Pancreas (tissue), 10 donors: ENCODE measurements at regions not wholly inside any gene's neighbourhood (a gene's known extent, or its start where the extent isn't known, plus 50 kb on each side); places are given as distances from the start of the nearest gene placed in this dataset.

Experiments used
- ATAC-seq, 4 donors: fragments of 200-7000 bp; cut with Tn5 transposase; one replicate each; pipeline versions ENCODE4 v1.8.0 to v1.9.1; 2020; ENCODE audit warnings: mild to moderate bottlenecking in 4 of 4, moderate library complexity in 4 of 4
- DNase-seq, 6 donors: peaks; one replicate each; pipeline ENCODE4 v3.0.0-alpha.2; 2020
- FAIRE-seq: peaks from 2 replicates; lab custom pipeline; 2012; peaks lifted over from hg19 to GRCh38; lab: Jason Lieb, UNC
- H3K27ac ChIP-seq, 4 donors: fragments of 200-600 bp; sonication (generic); 1 replicate in 3 of 4; 2 replicates in 1 of 4; pipeline versions ENCODE4 v1.5.0 to v1.8.0; 2020
- H3K27me3 ChIP-seq, 4 donors: fragments of 200-600 bp; one replicate each; pipeline ENCODE4 v1.8.0; 2021
- H3K36me3 ChIP-seq, 3 donors: fragments of 200-600 bp; sonication (generic) in 1 of 3; one replicate each; pipeline versions ENCODE4 v1.5.0 to v1.8.0; 2020 to 2021
- H3K4me1 ChIP-seq, 3 donors: fragments of 200-600 bp; one replicate each; pipeline ENCODE4 v1.8.0; 2021
- H3K4me3 ChIP-seq, 4 donors: fragments of 200-600 bp; sonication (generic) in 2 of 4; one replicate each; pipeline versions ENCODE4 v1.5.0 to v1.8.0; 2020 to 2021
- H3K9me3 ChIP-seq, 4 donors: fragments of 200-600 bp; one replicate each; pipeline ENCODE4 v1.8.0; 2021
- WGBS, 2 donors: extraction: QIAGEN DNeasy Blood & Tissue Kit; methylation state at CpG; one replicate each; pipeline ENCODE4 v1.1.7; 2013; 5-methylcytosine and 5-hydroxymethylcytosine counted together
- intact Hi-C, 3 donors: fragments of 100-400 bp; cut with DNase I; formaldehyde crosslinking; loops; one replicate each; pipeline versions ENCODE4 v1.11.1 to v1.14.2; 2022
- TF ChIP-seq, protein P1 (sequence below), 4 donors: fragments of 200-600 bp; sonication (generic) in 3 of 4; IDR thresholded peaks; one replicate each; pipeline versions ENCODE4 v1.5.0 to v1.8.0; 2021; ENCODE audit warnings: antibody characterized with exemption in 4 of 4
- donor health status: healthy with polysubstance abuse.
- donor health status: DM: no; HTN: no; CAD: no; lungs with moderate emphysema.
- donor health status: DM: no; HTN: no; CAD: no.
- donor health status: control.
- donor health status: control.
- donor health status: Bipolar disorder and iron deficiency.
- donor health status: DM: yes; HTN: yes; CAD: no.
- donor health status: DM: no; HTN: no; CAD: no.
- donor health status: DM: no; HTN: no; CAD: no.
- donor health status: DM: yes; HTN: yes; CAD: no.

DNA sequence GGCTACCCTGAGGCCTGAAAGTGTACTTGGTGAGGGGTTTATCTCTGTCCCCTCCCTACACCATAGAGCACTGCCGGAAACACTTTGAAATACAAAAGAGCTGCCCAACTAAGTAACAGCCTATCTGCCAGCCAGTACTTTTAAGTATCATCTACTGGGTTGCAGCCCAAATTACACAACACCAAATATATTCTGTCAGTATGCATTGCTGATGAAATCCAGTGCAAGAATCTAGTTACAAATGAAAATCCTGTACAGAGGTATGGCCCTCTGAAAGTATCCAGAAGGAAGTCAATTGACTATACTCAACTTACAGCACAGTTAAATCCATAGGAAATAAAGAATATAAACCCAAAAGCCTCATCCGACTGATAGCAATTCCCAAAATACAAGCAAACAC is 280.8 kb downstream of the CCDC85A start:
- no peaks in the 10 kb centered on the region for H3K27me3 ChIP-seq
- ATAC-seq (no peak), DNase-seq (no peak), FAIRE-seq (no peak)
- no peak overlapping the region for H3K27ac ChIP-seq
- H3K36me3 ChIP-seq, result no peaks in the 10 kb centered on the region
- WGBS, 2 donors, result 80 to 88% methylated on average over 2 of the region's 2 CpGs
- intact Hi-C loops, result no loop called here
- TF ChIP-seq, protein P1, sequence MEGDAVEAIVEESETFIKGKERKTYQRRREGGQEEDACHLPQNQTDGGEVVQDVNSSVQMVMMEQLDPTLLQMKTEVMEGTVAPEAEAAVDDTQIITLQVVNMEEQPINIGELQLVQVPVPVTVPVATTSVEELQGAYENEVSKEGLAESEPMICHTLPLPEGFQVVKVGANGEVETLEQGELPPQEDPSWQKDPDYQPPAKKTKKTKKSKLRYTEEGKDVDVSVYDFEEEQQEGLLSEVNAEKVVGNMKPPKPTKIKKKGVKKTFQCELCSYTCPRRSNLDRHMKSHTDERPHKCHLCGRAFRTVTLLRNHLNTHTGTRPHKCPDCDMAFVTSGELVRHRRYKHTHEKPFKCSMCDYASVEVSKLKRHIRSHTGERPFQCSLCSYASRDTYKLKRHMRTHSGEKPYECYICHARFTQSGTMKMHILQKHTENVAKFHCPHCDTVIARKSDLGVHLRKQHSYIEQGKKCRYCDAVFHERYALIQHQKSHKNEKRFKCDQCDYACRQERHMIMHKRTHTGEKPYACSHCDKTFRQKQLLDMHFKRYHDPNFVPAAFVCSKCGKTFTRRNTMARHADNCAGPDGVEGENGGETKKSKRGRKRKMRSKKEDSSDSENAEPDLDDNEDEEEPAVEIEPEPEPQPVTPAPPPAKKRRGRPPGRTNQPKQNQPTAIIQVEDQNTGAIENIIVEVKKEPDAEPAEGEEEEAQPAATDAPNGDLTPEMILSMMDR (IDR thresholded peaks at IDR 0.05), result no peak
- no peaks in the 10 kb centered on the region for H3K4me1 ChIP-seq
- no peaks in the 10 kb centered on the region for H3K9me3 ChIP-seq
- no peak overlapping the region for H3K4me3 ChIP-seq

DNA sequence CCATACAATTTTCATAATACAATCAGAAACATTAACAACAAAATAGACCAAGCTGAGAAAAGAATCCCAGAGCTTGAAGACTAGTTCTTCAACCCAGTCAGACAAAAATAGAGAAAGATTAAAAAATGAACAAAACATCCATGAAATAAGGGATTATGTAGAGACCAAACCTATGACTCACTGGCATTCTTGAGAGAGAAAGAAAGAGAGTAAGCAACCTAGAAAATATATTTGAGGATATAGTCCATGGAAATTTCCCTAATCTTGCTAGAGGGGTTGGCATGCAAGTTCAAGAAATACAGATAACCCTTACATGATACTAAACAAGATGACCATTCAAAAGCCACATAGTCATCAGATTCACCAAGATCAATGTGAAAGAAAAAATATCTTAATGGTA is 281.7 kb downstream of the CCDC85A start:
- Histone ChIP-seq H3K4me1 (no peaks in the 10 kb centered on the region), H3K36me3 (no peaks in the 10 kb centered on the region), H3K27me3 (no peaks in the 10 kb centered on the region), H3K9me3 (no peaks in the 10 kb centered on the region), H3K4me3 (no peak overlapping the region), H3K27ac (no peak overlapping the region)
- intact Hi-C loops, result no loop called here
- no peak for FAIRE-seq
- no peak for ATAC-seq
- TF ChIP-seq, protein P1 (IDR thresholded peaks at IDR 0.05), result no peak
- DNase-seq, result no peak

DNA sequence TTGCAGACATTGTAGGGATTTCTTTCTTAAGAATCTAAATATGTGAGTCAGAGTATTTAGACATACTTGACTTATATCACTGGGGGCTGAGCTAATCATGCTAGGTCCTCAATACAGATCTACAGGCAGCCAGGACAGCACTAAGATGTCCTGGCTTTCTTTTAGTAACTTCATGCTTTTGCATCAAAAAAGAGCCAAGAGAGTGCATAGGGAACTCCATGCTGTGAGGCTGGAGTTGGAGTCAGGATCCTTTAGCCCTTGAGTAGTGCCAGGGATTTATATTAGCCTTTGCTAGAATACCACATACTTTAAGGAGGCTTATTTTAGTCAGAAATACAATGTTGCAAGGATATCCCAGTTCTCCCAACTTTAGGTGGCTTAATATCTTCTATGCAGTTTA is 289.7 kb downstream of the CCDC85A start:
- intact Hi-C loops, result no loop called here

DNA sequence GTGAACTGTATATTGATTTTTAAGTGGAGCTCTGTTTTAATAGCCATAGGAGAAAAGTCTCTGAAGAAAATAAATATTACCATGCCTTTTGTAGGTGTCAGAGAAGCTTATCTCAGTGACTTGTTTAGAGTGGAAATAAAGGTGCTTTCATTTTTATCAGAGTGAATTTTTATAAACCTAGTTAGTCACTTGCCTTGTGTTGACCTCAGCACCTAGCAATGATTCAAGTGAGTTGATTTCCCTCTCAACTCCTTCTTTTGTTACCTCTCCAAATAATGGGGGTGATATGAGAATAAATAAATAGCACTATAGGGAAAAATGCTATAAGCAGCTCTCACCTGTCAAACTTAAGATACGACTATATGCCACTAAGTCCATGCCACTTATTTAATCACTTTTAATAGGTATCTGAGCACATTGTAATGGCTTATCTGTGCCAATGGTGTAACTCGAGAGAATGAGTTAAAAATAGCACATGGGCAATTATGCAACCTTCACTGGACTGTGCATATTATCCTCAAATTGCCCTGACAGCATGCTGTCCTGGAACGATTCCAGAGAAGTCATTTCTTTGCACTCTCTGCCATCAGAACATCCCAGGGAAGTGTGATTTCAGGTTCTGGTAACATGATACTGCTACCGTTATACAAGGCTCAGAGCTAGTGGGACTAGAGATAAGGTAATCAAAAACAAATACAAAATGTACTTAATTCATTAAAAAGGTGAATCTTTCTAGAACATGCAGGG is 290.8 kb downstream of the CCDC85A start:
- WGBS, 2 donors, result 7 to 9% methylated on average over 4 of the region's 4 CpGs
- Histone ChIP-seq H3K27me3 (no peaks in the 10 kb centered on the region), H3K4me3 (no peak overlapping the region), H3K9me3 (no peaks in the 10 kb centered on the region), H3K27ac (no peak overlapping the region), H3K36me3 (no peaks in the 10 kb centered on the region), H3K4me1 (no peaks in the 10 kb centered on the region)
- ATAC-seq (peak in 2 of 4 donors; percentile 76), FAIRE-seq (no peak), DNase-seq (no peak)
- intact Hi-C loops, result no loop called here
- TF ChIP-seq, protein P1 (IDR thresholded peaks at IDR 0.05), result no peak

More for the DNA sequence above, 289.7 kb downstream of the CCDC85A start:
- TF ChIP-seq, protein P1 (IDR thresholded peaks at IDR 0.05), result no peak
- H3K9me3 ChIP-seq, result no peaks in the 10 kb centered on the region
- no peaks in the 10 kb centered on the region for H3K27me3 ChIP-seq
- no peaks in the 10 kb centered on the region for H3K4me1 ChIP-seq
- ATAC-seq (no peak), FAIRE-seq (no peak), DNase-seq (no peak)
- H3K4me3 ChIP-seq, result no peak overlapping the region
- no peak overlapping the region for H3K27ac ChIP-seq
- H3K36me3 ChIP-seq, result no peaks in the 10 kb centered on the region

DNA sequence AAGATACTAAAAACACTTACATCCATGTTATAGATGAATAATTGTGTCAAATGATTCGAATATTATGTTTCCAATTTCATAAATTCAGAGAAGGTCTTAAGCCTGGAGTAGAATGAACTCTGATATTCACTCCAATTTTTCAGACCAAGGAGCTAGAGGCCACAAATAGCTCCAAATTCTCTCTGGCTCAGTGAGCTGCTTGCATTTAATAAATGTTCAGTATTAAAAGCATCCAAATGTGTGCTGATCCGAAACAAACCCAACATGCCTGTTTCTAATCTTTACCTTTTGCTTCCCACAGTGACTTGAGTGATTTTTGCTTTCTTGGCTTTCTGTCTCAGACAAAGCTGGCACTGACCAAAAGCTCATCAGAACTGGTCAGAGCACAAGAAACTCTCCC is 291.4 kb downstream of the CCDC85A start:
- ATAC-seq (no peak), FAIRE-seq (no peak), DNase-seq (no peak)
- intact Hi-C loops, result no loop called here
- Histone ChIP-seq H3K4me1 (no peaks in the 10 kb centered on the region), H3K27me3 (no peaks in the 10 kb centered on the region), H3K36me3 (no peaks in the 10 kb centered on the region), H3K27ac (no peak overlapping the region), H3K4me3 (no peak overlapping the region), H3K9me3 (no peaks in the 10 kb centered on the region)
- TF ChIP-seq, protein P1 (IDR thresholded peaks at IDR 0.05), result no peak
- WGBS, 2 donors, result 66 to 70% methylated on average over 2 of the region's 2 CpGs
